ENCODE measurements at regions not wholly inside any gene's neighbourhood (a gene's known extent, or its start where the extent isn't known, plus 50 kb on each side); places are given as distances from the start of the nearest gene placed in this dataset.
A peak's percentile ranks its signal among the peaks of the same experiment; 100 is the strongest.

GRCh38 chr12:19886065-19886464 is 446.8 kb downstream of the AEBP2 start:
- no peak overlapping the region for H3K4me3 ChIP-seq (ENCODE audit: low read length in 2 of 2)
- H3K9me3 ChIP-seq (replicated peaks in 1 of 2; ENCODE audit: control insufficient read depth in 2 of 2, insufficient read depth in 1 of 2, low read depth in 1 of 2, low read length in 2 of 2): peaks cover 0 to 16% of the 10 kb centered on the region in 2 donors
- H2BK12ac ChIP-seq (ENCODE audit: low read length): no peak overlapping the region
- no peak overlapping the region for H4K91ac ChIP-seq (ENCODE audit: low read depth, low read length, poor library complexity)
- no peak overlapping the region for H2AK5ac ChIP-seq (ENCODE audit: low read depth, low read length)
- no peak for DNase-seq (ENCODE audit: low spot score)
- H3K14ac ChIP-seq (ENCODE audit: low read length): no peak overlapping the region
- no peaks in the 10 kb centered on the region for H3K36me3 ChIP-seq (replicated peaks in 1 of 2; ENCODE audit: control insufficient read depth in 2 of 2, insufficient read depth in 2 of 2, low read length in 2 of 2)
- H3K79me1 ChIP-seq (ENCODE audit: low read depth, low read length): no peaks in the 10 kb centered on the region
- no peak overlapping the region for H3K27ac ChIP-seq (replicated peaks; ENCODE audit: low read length)
- H3K4ac ChIP-seq (ENCODE audit: low read length): no peak overlapping the region
- H3K9ac ChIP-seq (ENCODE audit: low read depth, low read length, poor library complexity): no peak overlapping the region
- H2BK5ac ChIP-seq (ENCODE audit: low read length): no peak overlapping the region
- H3K18ac ChIP-seq (ENCODE audit: low read length): no peak overlapping the region
- H3K23ac ChIP-seq (ENCODE audit: low read depth, low read length, poor library complexity): no peak overlapping the region
- no peak overlapping the region for H2BK120ac ChIP-seq (ENCODE audit: low read depth, low read length)
- peak overlapping the region; percentile 56 for H2AFZ ChIP-seq (ENCODE audit: low read length)
- no peak overlapping the region for H2BK15ac ChIP-seq (ENCODE audit: low read length)
- H3K4me1 ChIP-seq (ENCODE audit: control insufficient read depth in 2 of 2, insufficient read depth in 1 of 2, low read depth in 1 of 2, low read length in 2 of 2): peaks cover 0 to 6% of the 10 kb centered on the region in 2 donors
- no peak overlapping the region for H3K4me2 ChIP-seq (ENCODE audit: insufficient read depth, low read length, poor library complexity, severe bottlenecking)
- no peaks in the 10 kb centered on the region for H3K27me3 ChIP-seq (ENCODE audit: control insufficient read depth in 3 of 3, insufficient read depth in 3 of 3, low read depth in 1 of 3, low read length in 3 of 3)
- no CpG with 5 or more reads among the region's 4 CpGs for WGBS, 2 donors (ENCODE audit: extremely low coverage in 2 of 2, insufficient read length in 2 of 2, insufficient replicate concordance in 1 of 2)
- H4K8ac ChIP-seq (ENCODE audit: low read depth, low read length): no peak overlapping the region

- H3K27ac ChIP-seq (replicated peaks; ENCODE audit: low read length): no peak overlapping the region
- H2BK5ac ChIP-seq (ENCODE audit: low read length): no peak overlapping the region
- H3K4me1 ChIP-seq (ENCODE audit: control insufficient read depth in 2 of 2, insufficient read depth in 1 of 2, low read depth in 1 of 2, low read length in 2 of 2): peaks cover 0 to 6% of the 10 kb centered on the region in 2 donors
- no peak overlapping the region for H4K91ac ChIP-seq (ENCODE audit: low read depth, low read length, poor library complexity)
- H2AK5ac ChIP-seq (ENCODE audit: low read depth, low read length): no peak overlapping the region
- H2BK120ac ChIP-seq (ENCODE audit: low read depth, low read length): no peak overlapping the region
- H3K4me2 ChIP-seq (ENCODE audit: insufficient read depth, low read length, poor library complexity, severe bottlenecking): no peak overlapping the region
- H3K23ac ChIP-seq (ENCODE audit: low read depth, low read length, poor library complexity): no peak overlapping the region
- H2BK12ac ChIP-seq (ENCODE audit: low read length): no peak overlapping the region
- peaks cover 0 to 16% of the 10 kb centered on the region in 2 donors for H3K9me3 ChIP-seq (replicated peaks in 1 of 2; ENCODE audit: control insufficient read depth in 2 of 2, insufficient read depth in 1 of 2, low read depth in 1 of 2, low read length in 2 of 2)
- H3K36me3 ChIP-seq (replicated peaks in 1 of 2; ENCODE audit: control insufficient read depth in 2 of 2, insufficient read depth in 2 of 2, low read length in 2 of 2): no peaks in the 10 kb centered on the region
- no peaks in the 10 kb centered on the region for H3K27me3 ChIP-seq (ENCODE audit: control insufficient read depth in 3 of 3, insufficient read depth in 3 of 3, low read depth in 1 of 3, low read length in 3 of 3)
- H3K79me1 ChIP-seq (ENCODE audit: low read depth, low read length): no peaks in the 10 kb centered on the region
- H2BK15ac ChIP-seq (ENCODE audit: low read length): no peak overlapping the region
- peak overlapping the region; percentile 56 for H2AFZ ChIP-seq (ENCODE audit: low read length)
- no CpG with 5 or more reads among the region's 5 CpGs for WGBS, 2 donors (ENCODE audit: extremely low coverage in 2 of 2, insufficient read length in 2 of 2, insufficient replicate concordance in 1 of 2)
- H3K4me3 ChIP-seq (ENCODE audit: low read length in 2 of 2): no peak overlapping the region
- H3K18ac ChIP-seq (ENCODE audit: low read length): no peak overlapping the region
- no peak for DNase-seq (ENCODE audit: low spot score)
- no peak overlapping the region for H3K4ac ChIP-seq (ENCODE audit: low read length)
- no peak overlapping the region for H3K9ac ChIP-seq (ENCODE audit: low read depth, low read length, poor library complexity)
- no peak overlapping the region for H4K8ac ChIP-seq (ENCODE audit: low read depth, low read length)
- no peak overlapping the region for H3K14ac ChIP-seq (ENCODE audit: low read length)
Observed at GRCh38 chr12:19886639-19887064, 447.4 kb downstream of the AEBP2 start.

GRCh38 chr12:19890024-19890423 is 450.7 kb downstream of the AEBP2 start:
- Histone ChIP-seq H3K23ac (ENCODE audit: low read depth, low read length, poor library complexity) (no peak overlapping the region), H3K9ac (ENCODE audit: low read depth, low read length, poor library complexity) (no peak overlapping the region), H4K91ac (ENCODE audit: low read depth, low read length, poor library complexity) (no peak overlapping the region), H3K18ac (ENCODE audit: low read length) (no peak overlapping the region), H3K27ac (replicated peaks; ENCODE audit: low read length) (no peak overlapping the region), H3K27me3 (ENCODE audit: control insufficient read depth in 3 of 3, insufficient read depth in 3 of 3, low read depth in 1 of 3, low read length in 3 of 3) (no peaks in the 10 kb centered on the region), H2BK12ac (ENCODE audit: low read length) (no peak overlapping the region), H3K4me1 (ENCODE audit: control insufficient read depth in 2 of 2, insufficient read depth in 1 of 2, low read depth in 1 of 2, low read length in 2 of 2) (peaks cover 0 to 6% of the 10 kb centered on the region in 2 donors), H2BK5ac (ENCODE audit: low read length) (no peak overlapping the region), H3K36me3 (replicated peaks in 1 of 2; ENCODE audit: control insufficient read depth in 2 of 2, insufficient read depth in 2 of 2, low read length in 2 of 2) (no peaks in the 10 kb centered on the region), H2AFZ (ENCODE audit: low read length) (no peak overlapping the region), H2BK15ac (ENCODE audit: low read length) (no peak overlapping the region), H2BK120ac (ENCODE audit: low read depth, low read length) (no peak overlapping the region), H3K4ac (ENCODE audit: low read length) (no peak overlapping the region), H3K79me1 (ENCODE audit: low read depth, low read length) (no peaks in the 10 kb centered on the region), H4K8ac (ENCODE audit: low read depth, low read length) (no peak overlapping the region), H3K4me2 (ENCODE audit: insufficient read depth, low read length, poor library complexity, severe bottlenecking) (no peak overlapping the region), H3K4me3 (ENCODE audit: low read length in 2 of 2) (no peak overlapping the region), H3K14ac (ENCODE audit: low read length) (no peak overlapping the region), H2AK5ac (ENCODE audit: low read depth, low read length) (no peak overlapping the region), H3K9me3 (replicated peaks in 1 of 2; ENCODE audit: control insufficient read depth in 2 of 2, insufficient read depth in 1 of 2, low read depth in 1 of 2, low read length in 2 of 2) (no peaks in the 10 kb centered on the region)
- DNase-seq (ENCODE audit: low spot score): no peak

- Histone ChIP-seq H2BK120ac (ENCODE audit: low read depth, low read length) (no peak overlapping the region), H3K18ac (ENCODE audit: low read length) (no peak overlapping the region), H3K27ac (replicated peaks; ENCODE audit: low read length) (no peak overlapping the region), H3K14ac (ENCODE audit: low read length) (no peak overlapping the region), H3K23ac (ENCODE audit: low read depth, low read length, poor library complexity) (no peak overlapping the region), H3K4me1 (ENCODE audit: control insufficient read depth in 2 of 2, insufficient read depth in 1 of 2, low read depth in 1 of 2, low read length in 2 of 2) (no peaks in the 10 kb centered on the region), H3K36me3 (replicated peaks in 1 of 2; ENCODE audit: control insufficient read depth in 2 of 2, insufficient read depth in 2 of 2, low read length in 2 of 2) (no peaks in the 10 kb centered on the region), H4K8ac (ENCODE audit: low read depth, low read length) (no peak overlapping the region), H3K4me2 (ENCODE audit: insufficient read depth, low read length, poor library complexity, severe bottlenecking) (no peak overlapping the region), H2AK5ac (ENCODE audit: low read depth, low read length) (no peak overlapping the region), H2BK15ac (ENCODE audit: low read length) (no peak overlapping the region), H3K79me1 (ENCODE audit: low read depth, low read length) (no peaks in the 10 kb centered on the region), H3K9ac (ENCODE audit: low read depth, low read length, poor library complexity) (no peak overlapping the region), H2BK5ac (ENCODE audit: low read length) (no peak overlapping the region), H3K4ac (ENCODE audit: low read length) (no peak overlapping the region), H3K9me3 (replicated peaks in 1 of 2; ENCODE audit: control insufficient read depth in 2 of 2, insufficient read depth in 1 of 2, low read depth in 1 of 2, low read length in 2 of 2) (no peaks in the 10 kb centered on the region), H2AFZ (ENCODE audit: low read length) (peak overlapping the region; percentile 19), H3K27me3 (ENCODE audit: control insufficient read depth in 3 of 3, insufficient read depth in 3 of 3, low read depth in 1 of 3, low read length in 3 of 3) (no peaks in the 10 kb centered on the region), H4K91ac (ENCODE audit: low read depth, low read length, poor library complexity) (no peak overlapping the region), H3K4me3 (ENCODE audit: low read length in 2 of 2) (no peak overlapping the region), H2BK12ac (ENCODE audit: low read length) (no peak overlapping the region)
- no peak for DNase-seq (ENCODE audit: low spot score)
- WGBS, 2 donors (ENCODE audit: extremely low coverage in 2 of 2, insufficient read length in 2 of 2, insufficient replicate concordance in 1 of 2): no CpG with 5 or more reads among the region's 4 CpGs
Observed at GRCh38 chr12:19891936-19892591, 452.8 kb downstream of the AEBP2 start.
